ENCODE measurements at regions not wholly inside any gene's neighbourhood (a gene's known extent, or its start where the extent isn't known, plus 50 kb on each side); places are given as distances from the start of the nearest gene placed in this dataset.

DNA sequence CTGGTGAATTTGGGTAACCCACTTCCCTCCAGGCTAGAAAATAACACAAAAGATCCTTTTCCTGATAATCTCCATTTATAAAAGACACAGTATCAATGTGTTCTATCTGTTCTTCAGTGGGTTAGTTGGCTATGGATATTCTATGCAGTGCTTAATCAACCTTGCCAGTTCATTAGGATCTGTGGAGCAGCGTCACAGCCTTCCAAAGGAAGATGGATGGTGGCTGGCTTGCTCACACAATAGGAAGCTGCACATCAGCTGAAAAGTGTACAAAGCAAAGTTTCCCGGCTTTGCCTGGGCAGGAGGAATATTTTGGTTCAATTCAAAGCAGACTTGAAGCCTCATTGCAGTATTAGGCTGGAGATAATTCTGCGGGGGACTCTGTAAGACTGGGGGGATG, 70.3 kb upstream of the CA10 start:
- no peak for ATAC-seq
- intact Hi-C loops (cut with micrococcal nuclease; ENCODE audit: unreplicated experiment) = no loop called here

DNA sequence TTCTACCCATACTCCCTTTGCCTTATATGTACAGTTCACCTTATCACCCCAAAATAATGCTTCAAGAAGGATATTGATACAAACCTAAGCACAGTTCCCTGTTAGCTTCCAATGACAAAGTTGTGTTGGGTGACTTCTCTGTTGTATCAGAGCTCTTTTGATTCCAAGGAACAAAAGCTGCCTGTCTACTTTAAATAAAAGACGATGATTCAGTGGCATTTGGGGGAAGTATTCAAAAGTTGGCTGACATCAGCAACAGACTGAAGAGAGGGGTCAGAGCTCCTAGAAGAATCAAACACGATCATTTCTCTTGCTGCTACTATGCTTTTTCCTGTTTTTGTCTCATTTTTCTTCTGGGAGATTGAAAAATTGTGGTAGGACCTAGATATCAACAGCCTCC, 69.4 kb upstream of the CA10 start:
- intact Hi-C loops (cut with micrococcal nuclease; ENCODE audit: unreplicated experiment) = no loop called here
- POLR2A ChIA-PET = no interaction called here

More for the DNA sequence above, 70.3 kb upstream of the CA10 start:
- Histone ChIP-seq H3K9me3 (ENCODE audit: control insufficient read depth, insufficient read depth, low read depth, low read length) (no peaks in the 10 kb centered on the region), H3K27me3 (ENCODE audit: control insufficient read depth, insufficient read depth, low read length) (no peaks in the 10 kb centered on the region), H3K4me1 (ENCODE audit: control insufficient read depth, insufficient read depth, low read length) (no peaks in the 10 kb centered on the region), H3K4me3 (ENCODE audit: low read depth in 2 of 2, low read length in 2 of 2) (no peak overlapping the region), H3K36me3 (ENCODE audit: control insufficient read depth, insufficient read depth, low read length) (no peaks in the 10 kb centered on the region), H3K27ac (ENCODE audit: low read length) (no peak overlapping the region)
- CTCF ChIA-PET = no interaction called here
- in situ Hi-C loops (cut with HindIII; ENCODE audit: low pct_unique_long_range_greater_than_20kb, low sequenced_read_pairs) = no loop called here
- BruUV-seq (replicated peaks) = no TSS peak
- TF ChIP-seq, protein P1, sequence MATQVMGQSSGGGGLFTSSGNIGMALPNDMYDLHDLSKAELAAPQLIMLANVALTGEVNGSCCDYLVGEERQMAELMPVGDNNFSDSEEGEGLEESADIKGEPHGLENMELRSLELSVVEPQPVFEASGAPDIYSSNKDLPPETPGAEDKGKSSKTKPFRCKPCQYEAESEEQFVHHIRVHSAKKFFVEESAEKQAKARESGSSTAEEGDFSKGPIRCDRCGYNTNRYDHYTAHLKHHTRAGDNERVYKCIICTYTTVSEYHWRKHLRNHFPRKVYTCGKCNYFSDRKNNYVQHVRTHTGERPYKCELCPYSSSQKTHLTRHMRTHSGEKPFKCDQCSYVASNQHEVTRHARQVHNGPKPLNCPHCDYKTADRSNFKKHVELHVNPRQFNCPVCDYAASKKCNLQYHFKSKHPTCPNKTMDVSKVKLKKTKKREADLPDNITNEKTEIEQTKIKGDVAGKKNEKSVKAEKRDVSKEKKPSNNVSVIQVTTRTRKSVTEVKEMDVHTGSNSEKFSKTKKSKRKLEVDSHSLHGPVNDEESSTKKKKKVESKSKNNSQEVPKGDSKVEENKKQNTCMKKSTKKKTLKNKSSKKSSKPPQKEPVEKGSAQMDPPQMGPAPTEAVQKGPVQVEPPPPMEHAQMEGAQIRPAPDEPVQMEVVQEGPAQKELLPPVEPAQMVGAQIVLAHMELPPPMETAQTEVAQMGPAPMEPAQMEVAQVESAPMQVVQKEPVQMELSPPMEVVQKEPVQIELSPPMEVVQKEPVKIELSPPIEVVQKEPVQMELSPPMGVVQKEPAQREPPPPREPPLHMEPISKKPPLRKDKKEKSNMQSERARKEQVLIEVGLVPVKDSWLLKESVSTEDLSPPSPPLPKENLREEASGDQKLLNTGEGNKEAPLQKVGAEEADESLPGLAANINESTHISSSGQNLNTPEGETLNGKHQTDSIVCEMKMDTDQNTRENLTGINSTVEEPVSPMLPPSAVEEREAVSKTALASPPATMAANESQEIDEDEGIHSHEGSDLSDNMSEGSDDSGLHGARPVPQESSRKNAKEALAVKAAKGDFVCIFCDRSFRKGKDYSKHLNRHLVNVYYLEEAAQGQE (IDR thresholded peaks at IDR 0.05; ENCODE audit: insufficient read depth in 1 of 2, low read depth in 2 of 2, low read length in 1 of 2) = no peak
- POLR2A ChIA-PET = no interaction called here
- DNase-seq (ENCODE audit: low read depth, low spot score) = no peak

More for the DNA sequence above, 69.4 kb upstream of the CA10 start:
- Histone ChIP-seq H3K4me1 (ENCODE audit: control insufficient read depth, insufficient read depth, low read length) (no peaks in the 10 kb centered on the region), H3K4me3 (ENCODE audit: low read depth in 2 of 2, low read length in 2 of 2) (no peak overlapping the region), H3K36me3 (ENCODE audit: control insufficient read depth, insufficient read depth, low read length) (no peaks in the 10 kb centered on the region), H3K27me3 (ENCODE audit: control insufficient read depth, insufficient read depth, low read length) (no peaks in the 10 kb centered on the region), H3K9me3 (ENCODE audit: control insufficient read depth, insufficient read depth, low read depth, low read length) (no peaks in the 10 kb centered on the region), H3K27ac (ENCODE audit: low read length) (no peak overlapping the region)
- in situ Hi-C loops (cut with HindIII; ENCODE audit: low pct_unique_long_range_greater_than_20kb, low sequenced_read_pairs) = no loop called here
- CTCF ChIA-PET = no interaction called here
- no TSS peak for BruUV-seq (replicated peaks)
- DNase-seq (ENCODE audit: low read depth, low spot score) = no peak
- TF ChIP-seq, protein P2, sequence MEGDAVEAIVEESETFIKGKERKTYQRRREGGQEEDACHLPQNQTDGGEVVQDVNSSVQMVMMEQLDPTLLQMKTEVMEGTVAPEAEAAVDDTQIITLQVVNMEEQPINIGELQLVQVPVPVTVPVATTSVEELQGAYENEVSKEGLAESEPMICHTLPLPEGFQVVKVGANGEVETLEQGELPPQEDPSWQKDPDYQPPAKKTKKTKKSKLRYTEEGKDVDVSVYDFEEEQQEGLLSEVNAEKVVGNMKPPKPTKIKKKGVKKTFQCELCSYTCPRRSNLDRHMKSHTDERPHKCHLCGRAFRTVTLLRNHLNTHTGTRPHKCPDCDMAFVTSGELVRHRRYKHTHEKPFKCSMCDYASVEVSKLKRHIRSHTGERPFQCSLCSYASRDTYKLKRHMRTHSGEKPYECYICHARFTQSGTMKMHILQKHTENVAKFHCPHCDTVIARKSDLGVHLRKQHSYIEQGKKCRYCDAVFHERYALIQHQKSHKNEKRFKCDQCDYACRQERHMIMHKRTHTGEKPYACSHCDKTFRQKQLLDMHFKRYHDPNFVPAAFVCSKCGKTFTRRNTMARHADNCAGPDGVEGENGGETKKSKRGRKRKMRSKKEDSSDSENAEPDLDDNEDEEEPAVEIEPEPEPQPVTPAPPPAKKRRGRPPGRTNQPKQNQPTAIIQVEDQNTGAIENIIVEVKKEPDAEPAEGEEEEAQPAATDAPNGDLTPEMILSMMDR (IDR thresholded peaks at IDR 0.05) = no peak
- TF ChIP-seq SIN3A (IDR thresholded peaks at IDR 0.05; ENCODE audit: borderline replicate concordance, insufficient read depth, low read depth, low read length) (no peak), POLR2AphosphoS5 (IDR thresholded peaks at IDR 0.05; ENCODE audit: low read depth, low read length) (no peak), TCF7L2 (IDR thresholded peaks at IDR 0.05; ENCODE audit: low read depth, low read length) (no peak)
- TF ChIP-seq, protein P1 (IDR thresholded peaks at IDR 0.05; ENCODE audit: insufficient read depth in 1 of 2, low read depth in 2 of 2, low read length in 1 of 2) = no peak
- ATAC-seq = no peak

Data from Panc1 (cell line).